ENCODE measurements at regions not wholly inside any gene's neighbourhood (a gene's known extent, or its start where the extent isn't known, plus 50 kb on each side); places are given as distances from the start of the nearest gene placed in this dataset.

- no CpG with 5 or more reads among the region's 1 CpG for WGBS (ENCODE audit: insufficient coverage)
Observed at GRCh38 chr3:145145461-145145860, 1015.5 kb downstream of the PLOD2 start.

DNA sequence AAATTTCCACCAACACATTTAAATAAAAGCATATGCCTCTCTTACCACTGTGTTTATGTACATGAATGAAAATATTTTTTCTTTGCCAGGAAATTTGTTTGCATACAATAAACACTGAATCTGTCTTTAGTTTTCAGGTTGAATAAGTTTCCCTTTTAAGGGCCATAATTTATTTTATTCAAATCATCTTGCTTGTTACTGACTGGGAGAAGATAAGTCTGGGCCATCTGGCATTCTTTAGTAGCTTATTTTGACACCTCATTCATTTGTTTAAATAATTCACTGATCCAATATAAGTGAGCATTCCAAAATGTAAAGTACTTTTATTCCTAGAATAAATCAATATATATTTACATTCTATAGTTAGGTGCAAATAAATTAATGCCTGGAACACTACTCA lies 1001.3 kb downstream of the PLOD2 start:
- H3K9me3 ChIP-seq (replicated peaks in 1 of 2; ENCODE audit: control insufficient read depth in 1 of 2, insufficient read depth in 1 of 2, low read length in 2 of 2), result no peaks in the 10 kb centered on the region
- no peak overlapping the region for H3K4me3 Mint-ChIP-seq
- no peak overlapping the region for H3K4me3 ChIP-seq (replicated peaks in 1 of 3; ENCODE audit: low read depth in 2 of 3, low read length in 3 of 3)
- H3K36me3 ChIP-seq (replicated peaks in 1 of 2; ENCODE audit: control insufficient read depth in 1 of 2, insufficient read depth in 2 of 2, low read length in 2 of 2), result no peaks in the 10 kb centered on the region
- H4K20me1 ChIP-seq (ENCODE audit: insufficient read depth, low read length), result no peaks in the 10 kb centered on the region
- H3K36me3 Mint-ChIP-seq, result no peaks in the 10 kb centered on the region
- no peaks in the 10 kb centered on the region for H3K4me1 ChIP-seq (ENCODE audit: control insufficient read depth in 1 of 2, insufficient read depth in 2 of 2, low read length in 2 of 2)
- no peak overlapping the region for H3K27ac Mint-ChIP-seq
- intact Hi-C loops (cut with micrococcal nuclease), result no loop called here
- H3K4me1 Mint-ChIP-seq, result no peaks in the 10 kb centered on the region
- DNase-seq, result no peak
- TF ChIP-seq, protein P1, sequence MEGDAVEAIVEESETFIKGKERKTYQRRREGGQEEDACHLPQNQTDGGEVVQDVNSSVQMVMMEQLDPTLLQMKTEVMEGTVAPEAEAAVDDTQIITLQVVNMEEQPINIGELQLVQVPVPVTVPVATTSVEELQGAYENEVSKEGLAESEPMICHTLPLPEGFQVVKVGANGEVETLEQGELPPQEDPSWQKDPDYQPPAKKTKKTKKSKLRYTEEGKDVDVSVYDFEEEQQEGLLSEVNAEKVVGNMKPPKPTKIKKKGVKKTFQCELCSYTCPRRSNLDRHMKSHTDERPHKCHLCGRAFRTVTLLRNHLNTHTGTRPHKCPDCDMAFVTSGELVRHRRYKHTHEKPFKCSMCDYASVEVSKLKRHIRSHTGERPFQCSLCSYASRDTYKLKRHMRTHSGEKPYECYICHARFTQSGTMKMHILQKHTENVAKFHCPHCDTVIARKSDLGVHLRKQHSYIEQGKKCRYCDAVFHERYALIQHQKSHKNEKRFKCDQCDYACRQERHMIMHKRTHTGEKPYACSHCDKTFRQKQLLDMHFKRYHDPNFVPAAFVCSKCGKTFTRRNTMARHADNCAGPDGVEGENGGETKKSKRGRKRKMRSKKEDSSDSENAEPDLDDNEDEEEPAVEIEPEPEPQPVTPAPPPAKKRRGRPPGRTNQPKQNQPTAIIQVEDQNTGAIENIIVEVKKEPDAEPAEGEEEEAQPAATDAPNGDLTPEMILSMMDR (IDR thresholded peaks at IDR 0.05), result no peak
- H3K9me3 Mint-ChIP-seq, result peaks cover 0 to 6% (median 4%) of the 10 kb centered on the region in 7 donors
- no peak overlapping the region for H2AFZ ChIP-seq (ENCODE audit: insufficient read depth, low read depth, low read length, poor library complexity, severe bottlenecking)
- no peak overlapping the region for H3K27ac ChIP-seq (ENCODE audit: low read depth in 1 of 2, low read length in 2 of 2)
- H3K27me3 Mint-ChIP-seq (ENCODE audit: low read depth in 3 of 3), result no peaks in the 10 kb centered on the region
- no peak overlapping the region for H3K4me2 ChIP-seq (replicated peaks; ENCODE audit: extremely low read depth, low read length, poor library complexity, severe bottlenecking)
- no peaks in the 10 kb centered on the region for H3K79me2 ChIP-seq (ENCODE audit: insufficient read depth, low read length)
- no peak overlapping the region for H3K9ac ChIP-seq (ENCODE audit: insufficient read depth, low read length, poor library complexity, severe bottlenecking)
- no peaks in the 10 kb centered on the region for H3K27me3 ChIP-seq (ENCODE audit: control insufficient read depth in 2 of 2, insufficient read depth in 2 of 2, low read length in 2 of 2)

More at GRCh38 chr3:145145461-145145860, 1015.5 kb downstream of the PLOD2 start:
- intact Hi-C loops (cut with micrococcal nuclease), result no loop called here
- Histone ChIP-seq H3K79me2 (ENCODE audit: insufficient read depth, low read length) (no peaks in the 10 kb centered on the region), H3K27ac (ENCODE audit: low read depth in 1 of 2, low read length in 2 of 2) (no peak overlapping the region), H3K27me3 (ENCODE audit: control insufficient read depth in 2 of 2, insufficient read depth in 2 of 2, low read length in 2 of 2) (no peaks in the 10 kb centered on the region), H3K4me2 (replicated peaks; ENCODE audit: extremely low read depth, low read length, poor library complexity, severe bottlenecking) (no peak overlapping the region), H3K9ac (ENCODE audit: insufficient read depth, low read length, poor library complexity, severe bottlenecking) (no peak overlapping the region), H3K9me3 (replicated peaks in 1 of 2; ENCODE audit: control insufficient read depth in 1 of 2, insufficient read depth in 1 of 2, low read length in 2 of 2) (peaks cover 3 to 6% of the 10 kb centered on the region in 2 donors), H2AFZ (ENCODE audit: insufficient read depth, low read depth, low read length, poor library complexity, severe bottlenecking) (no peak overlapping the region), H3K36me3 (replicated peaks in 1 of 2; ENCODE audit: control insufficient read depth in 1 of 2, insufficient read depth in 2 of 2, low read length in 2 of 2) (no peaks in the 10 kb centered on the region), H3K4me1 (ENCODE audit: control insufficient read depth in 1 of 2, insufficient read depth in 2 of 2, low read length in 2 of 2) (no peaks in the 10 kb centered on the region), H4K20me1 (ENCODE audit: insufficient read depth, low read length) (no peaks in the 10 kb centered on the region), H3K4me3 (replicated peaks in 1 of 3; ENCODE audit: low read depth in 2 of 3, low read length in 3 of 3) (no peak overlapping the region)
- Mint-ChIP-seq H3K9me3 (peaks cover 0 to 5% (median 0%) of the 10 kb centered on the region in 7 donors), H3K27me3 (ENCODE audit: low read depth in 3 of 3) (no peaks in the 10 kb centered on the region), H3K4me3 (no peak overlapping the region), H3K4me1 (no peaks in the 10 kb centered on the region), H3K36me3 (no peaks in the 10 kb centered on the region), H3K27ac (no peak overlapping the region)
- DNase-seq, result no peak
- TF ChIP-seq, protein P1 (IDR thresholded peaks at IDR 0.05), result no peak

Measured in CD14-positive monocyte (primary cell).